B cell (primary cell): ENCODE measurements at regions not wholly inside any gene's neighbourhood (a gene's known extent, or its start where the extent isn't known, plus 50 kb on each side); places are given as distances from the start of the nearest gene placed in this dataset.

Experiments used
- ATAC-seq: fragments of 200-7000 bp; cut with Tn5 transposase; one replicate; pipeline ENCODE4 v1.10.0; 2021; ENCODE audit warnings: low read depth, mild to moderate bottlenecking, moderate number of reproducible peaks, moderate library complexity
- CTCF ChIA-PET: fragments of 350-600 bp; sonication (Branson Sonifier 250); formaldehyde crosslinking; loops from one replicate; lab custom pipeline; 2021; ENCODE audit warnings: antibody characterized with exemption, inconsistent platforms; lab: Charles Lee
- POLR2A ChIA-PET: fragments of 350-600 bp; sonication (Branson Sonifier 250); formaldehyde crosslinking; loops from one replicate; lab custom pipeline; 2021; ENCODE audit warnings: antibody characterized with exemption; lab: Charles Lee
- DNase-seq: peaks from one replicate; pipeline ENCODE4 v3.0.0; 2013
- H2AFZ ChIP-seq: 2 replicates; pipeline ENCODE4 v1.6.1; 2012; ENCODE audit warnings: mild to moderate bottlenecking, low read depth, low read length; ENCODE audit not compliant: insufficient read depth, poor library complexity, severe bottlenecking
- H3K27ac ChIP-seq, 2 donors: 1 replicate in 1 of 2; 2 replicates in 1 of 2; pipeline ENCODE4 v1.5.1; 2012 to 2013; ENCODE audit warnings: low read length in 2 of 2, mild to moderate bottlenecking in 2 of 2, moderate library complexity in 1 of 2
- H3K27me3 ChIP-seq, 4 experiments: fragments of 200-600 bp in 1 of 4; sonication (generic) in 1 of 4; replicated peaks in 1 of 4; 1 replicate in 2 of 4; 2 replicates in 2 of 4; pipeline versions ENCODE4 v1.6.1 to v1.7.0; 2013 to 2016; ENCODE audit warnings: low read length in 3 of 4, mild to moderate bottlenecking in 2 of 4, mixed read lengths in 1 of 4, moderate library complexity in 1 of 4; ENCODE audit not compliant: insufficient read depth in 4 of 4, control insufficient read depth in 3 of 4; ENCODE audit errors: control extremely low read depth in 1 of 4
- H3K36me3 ChIP-seq, 2 experiments: replicated peaks in 1 of 2; 1 replicate in 1 of 2; 2 replicates in 1 of 2; pipeline versions ENCODE4 v1.6.1 to v1.7.1; 2013; ENCODE audit warnings: low read length in 1 of 2; ENCODE audit not compliant: insufficient read depth in 2 of 2, control insufficient read depth in 1 of 2; ENCODE audit errors: control extremely low read depth in 1 of 2, extremely low read depth in 1 of 2
- H3K4me1 ChIP-seq, 2 donors: fragments of 200-600 bp in 1 of 2; sonication (generic) in 1 of 2; 1 replicate in 1 of 2; 2 replicates in 1 of 2; pipeline versions ENCODE4 v1.5.1 to v1.6.1; 2013 to 2017; ENCODE audit warnings: low read length in 2 of 2; ENCODE audit not compliant: control insufficient read depth in 2 of 2, insufficient read depth in 2 of 2
- H3K4me2 ChIP-seq: replicated peaks from 2 replicates; pipeline ENCODE3; 2012; ENCODE audit warnings: mild to moderate bottlenecking, low read depth, low read length; ENCODE audit not compliant: poor library complexity, severe bottlenecking
- H3K4me3 ChIP-seq, 5 experiments: fragments of 200-600 bp in 1 of 5; sonication (generic) in 1 of 5; 1 replicate in 3 of 5; 2 replicates in 2 of 5; pipeline versions ENCODE4 v1.5.1 to v1.7.0; 2011 to 2016; ENCODE audit warnings: low read length in 4 of 5, mild to moderate bottlenecking in 4 of 5, low read depth in 2 of 5, control low read depth in 1 of 5, moderate library complexity in 1 of 5; ENCODE audit not compliant: insufficient read depth in 1 of 5; ENCODE audit errors: control extremely low read depth in 1 of 5, extremely low read depth in 1 of 5
- H3K79me2 ChIP-seq: fragments of 200-600 bp; sonication (generic); one replicate; pipeline ENCODE4 v1.6.0; 2016; ENCODE audit warnings: low read length; ENCODE audit not compliant: control insufficient read depth, insufficient read depth
- H3K9ac ChIP-seq: fragments of 200-600 bp; sonication (generic); 2 replicates; pipeline ENCODE4 v1.6.1; 2017; ENCODE audit warnings: mild to moderate bottlenecking, low read length, moderate library complexity
- H3K9me3 ChIP-seq, 3 donors: one replicate each; pipeline versions ENCODE4 v1.6.1 to v1.7.1; 2013; ENCODE audit warnings: low read length in 2 of 3; ENCODE audit not compliant: control insufficient read depth in 2 of 3, insufficient read depth in 1 of 3; ENCODE audit errors: control extremely low read depth in 1 of 3
- H4K20me1 ChIP-seq: 2 replicates; pipeline ENCODE4 v1.6.0; 2012; ENCODE audit warnings: mild to moderate bottlenecking, low read length; ENCODE audit not compliant: insufficient read depth, control insufficient read depth, poor library complexity, severe bottlenecking
- H3K27ac Mint-ChIP-seq: one replicate; pipeline ENCODE4 v1.8.0; 2021; ENCODE audit warnings: mixed read lengths
- H3K27me3 Mint-ChIP-seq: one replicate; pipeline ENCODE4 v1.8.0; 2021; ENCODE audit warnings: mixed read lengths
- H3K4me1 Mint-ChIP-seq: one replicate; pipeline ENCODE4 v1.8.0; 2021; ENCODE audit warnings: mixed read lengths
- H3K4me3 Mint-ChIP-seq: one replicate; pipeline ENCODE4 v1.8.0; 2021; ENCODE audit warnings: mixed read lengths
- H3K9me3 Mint-ChIP-seq: one replicate; pipeline ENCODE4 v1.8.0; 2022; ENCODE audit warnings: mixed read lengths; ENCODE audit not compliant: insufficient read depth
- EZH2 ChIP-seq: IDR thresholded peaks from 2 replicates; pipeline ENCODE4 v1.6.1; 2012; ENCODE audit warnings: borderline replicate concordance, low read depth, mild to moderate bottlenecking, moderate library complexity, low read length; ENCODE audit not compliant: insufficient read depth, poor library complexity, severe bottlenecking
- WGBS: methylation state at CpG from one replicate; pipeline ENCODE4 v1.1.5; 2013; ENCODE audit warnings: missing lambda C conversion rate; ENCODE audit not compliant: insufficient coverage; 5-methylcytosine and 5-hydroxymethylcytosine counted together
- intact Hi-C: fragments of 100-400 bp; cut with micrococcal nuclease; formaldehyde crosslinking; loops from one replicate; pipeline ENCODE4 v1.10.0; 2022
- TF ChIP-seq, protein P1 (sequence below): fragments of 200-600 bp; IDR thresholded peaks from one replicate; pipeline ENCODE4 v1.8.0; 2022; ENCODE audit warnings: antibody characterized with exemption, mild to moderate bottlenecking

DNA sequence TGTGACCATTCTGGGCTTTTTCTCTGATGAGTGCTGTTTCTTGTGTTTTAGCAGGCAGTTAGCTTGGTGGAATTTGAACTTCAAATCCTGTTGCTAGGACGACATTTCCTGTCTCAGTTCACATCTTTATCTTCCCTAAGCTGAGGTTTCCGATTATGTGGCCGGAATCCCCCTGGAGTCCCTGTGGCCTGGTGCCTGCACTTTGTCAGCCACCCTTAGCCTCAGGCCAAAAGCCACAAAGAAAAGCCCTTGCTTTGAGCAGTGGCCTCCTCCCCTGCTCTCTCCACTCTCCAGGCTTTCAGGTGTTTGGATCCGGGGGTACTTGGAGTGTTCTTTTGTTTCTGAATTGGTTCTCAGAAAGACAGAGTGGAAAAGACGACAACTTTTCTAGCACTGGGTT is 59.9 kb upstream of the PMEPA1 start:
- no peak overlapping the region for H3K9ac ChIP-seq
- peaks cover 0 to 1% (median 0%) of the 10 kb centered on the region in 3 donors for H3K9me3 ChIP-seq
- Mint-ChIP-seq H3K9me3 (no peaks in the 10 kb centered on the region), H3K4me1 (no peaks in the 10 kb centered on the region), H3K4me3 (no peak overlapping the region), H3K27me3 (peaks cover 22% of the 10 kb centered on the region), H3K27ac (no peak overlapping the region)
- H2AFZ ChIP-seq = no peak overlapping the region
- H3K36me3 ChIP-seq = no peaks in the 10 kb centered on the region
- H3K79me2 ChIP-seq = no peaks in the 10 kb centered on the region
- no peak overlapping the region for H3K4me2 ChIP-seq
- H4K20me1 ChIP-seq = no peaks in the 10 kb centered on the region
- ATAC-seq (no peak), DNase-seq (no peak)
- ChIA-PET CTCF (no interaction called here), POLR2A (no interaction called here)
- intact Hi-C loops = no loop called here
- no peak overlapping the region for H3K4me3 ChIP-seq
- H3K4me1 ChIP-seq = no peaks in the 10 kb centered on the region
- no peak overlapping the region for H3K27ac ChIP-seq
- peaks cover 0 to 2% (median 0%) of the 10 kb centered on the region in 4 experiments for H3K27me3 ChIP-seq
- 72% methylated on average over 4 of the region's 5 CpGs for WGBS
- TF ChIP-seq, protein P1, sequence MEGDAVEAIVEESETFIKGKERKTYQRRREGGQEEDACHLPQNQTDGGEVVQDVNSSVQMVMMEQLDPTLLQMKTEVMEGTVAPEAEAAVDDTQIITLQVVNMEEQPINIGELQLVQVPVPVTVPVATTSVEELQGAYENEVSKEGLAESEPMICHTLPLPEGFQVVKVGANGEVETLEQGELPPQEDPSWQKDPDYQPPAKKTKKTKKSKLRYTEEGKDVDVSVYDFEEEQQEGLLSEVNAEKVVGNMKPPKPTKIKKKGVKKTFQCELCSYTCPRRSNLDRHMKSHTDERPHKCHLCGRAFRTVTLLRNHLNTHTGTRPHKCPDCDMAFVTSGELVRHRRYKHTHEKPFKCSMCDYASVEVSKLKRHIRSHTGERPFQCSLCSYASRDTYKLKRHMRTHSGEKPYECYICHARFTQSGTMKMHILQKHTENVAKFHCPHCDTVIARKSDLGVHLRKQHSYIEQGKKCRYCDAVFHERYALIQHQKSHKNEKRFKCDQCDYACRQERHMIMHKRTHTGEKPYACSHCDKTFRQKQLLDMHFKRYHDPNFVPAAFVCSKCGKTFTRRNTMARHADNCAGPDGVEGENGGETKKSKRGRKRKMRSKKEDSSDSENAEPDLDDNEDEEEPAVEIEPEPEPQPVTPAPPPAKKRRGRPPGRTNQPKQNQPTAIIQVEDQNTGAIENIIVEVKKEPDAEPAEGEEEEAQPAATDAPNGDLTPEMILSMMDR = no peak
- TF ChIP-seq EZH2 = no peak

DNA sequence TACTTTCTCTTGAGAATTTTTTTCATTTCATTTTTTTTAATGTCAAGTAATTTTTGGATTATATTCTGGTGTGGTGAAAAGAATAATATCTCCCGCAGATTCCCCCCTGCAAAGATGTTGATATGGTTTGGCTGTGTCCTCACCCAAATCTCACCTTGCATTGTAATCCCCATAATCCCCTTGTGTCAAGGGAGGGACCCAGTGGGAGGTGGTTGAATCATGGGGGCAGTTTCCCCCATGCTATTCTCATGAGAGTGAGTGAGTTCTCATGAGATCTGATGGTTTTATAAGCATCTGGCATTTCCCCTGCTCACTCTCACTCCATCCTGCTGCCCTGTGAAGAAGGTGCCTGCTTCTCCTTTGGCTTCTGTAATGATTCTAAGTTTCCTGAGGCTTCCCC is 58.7 kb upstream of the PMEPA1 start:
- H3K9me3 Mint-ChIP-seq = no peaks in the 10 kb centered on the region
- DNase-seq (no peak), ATAC-seq (no peak)
- no peak overlapping the region for H3K4me3 Mint-ChIP-seq
- H3K4me1 ChIP-seq = no peaks in the 10 kb centered on the region
- H3K27ac Mint-ChIP-seq = no peak overlapping the region
- no peak overlapping the region for H3K9ac ChIP-seq
- no peaks in the 10 kb centered on the region for H4K20me1 ChIP-seq
- H3K9me3 ChIP-seq = peaks cover 0 to 3% (median 1%) of the 10 kb centered on the region in 3 donors
- H3K4me2 ChIP-seq = no peak overlapping the region
- no peak overlapping the region for H3K4me3 ChIP-seq
- ChIA-PET CTCF (no interaction called here), POLR2A (no interaction called here)
- no CpG with 5 or more reads among the region's 1 CpG for WGBS
- H3K27me3 ChIP-seq = no peaks in the 10 kb centered on the region
- H3K36me3 ChIP-seq = no peaks in the 10 kb centered on the region
- no peak overlapping the region for H2AFZ ChIP-seq
- H3K79me2 ChIP-seq = no peaks in the 10 kb centered on the region
- peaks cover 30% of the 10 kb centered on the region for H3K27me3 Mint-ChIP-seq
- no peaks in the 10 kb centered on the region for H3K4me1 Mint-ChIP-seq
- intact Hi-C loops = no loop called here
- H3K27ac ChIP-seq = no peak overlapping the region
- no peak for TF ChIP-seq EZH2
- TF ChIP-seq, protein P1 = no peak
